ENCODE measurements at regions not wholly inside any gene's neighbourhood (a gene's known extent, or its start where the extent isn't known, plus 50 kb on each side); places are given as distances from the start of the nearest gene placed in this dataset.

DNA sequence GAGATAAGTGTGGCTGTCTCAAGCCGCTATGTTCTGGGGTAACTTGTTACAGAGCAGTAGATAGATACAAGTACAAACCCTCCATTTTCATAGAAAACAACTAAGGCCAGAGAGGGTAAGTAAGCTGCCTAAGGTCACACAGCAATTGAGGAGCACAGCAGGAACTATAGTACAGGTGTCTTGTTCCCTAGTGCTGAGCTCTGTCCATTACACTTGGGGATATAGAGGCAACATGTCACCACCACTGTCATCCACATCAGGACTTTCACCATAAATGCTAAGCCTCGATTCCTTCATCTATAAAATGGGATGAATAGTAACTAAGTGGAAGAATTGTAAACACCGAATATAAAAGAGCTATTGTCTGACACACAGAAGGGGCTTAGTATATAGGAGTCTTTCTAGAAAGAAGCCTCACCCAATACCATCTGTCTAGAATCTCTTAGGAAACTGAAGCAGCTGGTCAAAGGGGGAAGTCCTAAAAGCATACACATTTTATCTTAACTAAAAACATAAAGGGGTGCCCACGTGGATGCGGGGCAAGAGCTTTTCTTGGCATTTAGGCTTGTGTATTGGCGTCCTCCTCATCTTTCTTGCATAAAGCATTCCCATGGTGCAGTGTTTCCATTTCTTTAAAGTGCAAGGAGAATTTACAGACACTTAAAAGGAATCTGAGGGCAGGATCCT, 93.8 kb upstream of the ALX4 start:
- no peaks in the 10 kb centered on the region for H3K4me1 ChIP-seq (ENCODE audit: low read depth)
- DNase-seq, result no peak
- no peak for ATAC-seq
- no peaks in the 10 kb centered on the region for H3K36me3 ChIP-seq (ENCODE audit: low read depth)
- H3K9me3 ChIP-seq, result no peaks in the 10 kb centered on the region
- intact Hi-C loops (cut with DNase I, micrococcal nuclease), result no loop called here
- TF ChIP-seq CTCF (IDR thresholded peaks at IDR 0.05), result no peak
- H3K4me3 ChIP-seq, result no peak overlapping the region

GRCh38 chr11:44404301-44404700, 94.4 kb upstream of the ALX4 start:
- Histone ChIP-seq H3K9me3 (no peaks in the 10 kb centered on the region), H3K36me3 (ENCODE audit: low read depth) (no peaks in the 10 kb centered on the region), H3K4me3 (no peak overlapping the region), H3K4me1 (ENCODE audit: low read depth) (no peaks in the 10 kb centered on the region)
- intact Hi-C loops (cut with DNase I, micrococcal nuclease), result no loop called here
- DNase-seq, result no peak
- no peak for ATAC-seq
- TF ChIP-seq CTCF (IDR thresholded peaks at IDR 0.05), result no peak

- no peak for ATAC-seq
- Histone ChIP-seq H3K9me3 (no peaks in the 10 kb centered on the region), H3K4me3 (no peak overlapping the region), H3K4me1 (ENCODE audit: low read depth) (no peaks in the 10 kb centered on the region), H3K36me3 (ENCODE audit: low read depth) (no peaks in the 10 kb centered on the region)
- intact Hi-C loops (cut with DNase I, micrococcal nuclease), result no loop called here
- TF ChIP-seq CTCF (IDR thresholded peaks at IDR 0.05), result no peak
- DNase-seq, result no peak
Observed at GRCh38 chr11:44404736-44405395, 94.9 kb upstream of the ALX4 start.

DNA sequence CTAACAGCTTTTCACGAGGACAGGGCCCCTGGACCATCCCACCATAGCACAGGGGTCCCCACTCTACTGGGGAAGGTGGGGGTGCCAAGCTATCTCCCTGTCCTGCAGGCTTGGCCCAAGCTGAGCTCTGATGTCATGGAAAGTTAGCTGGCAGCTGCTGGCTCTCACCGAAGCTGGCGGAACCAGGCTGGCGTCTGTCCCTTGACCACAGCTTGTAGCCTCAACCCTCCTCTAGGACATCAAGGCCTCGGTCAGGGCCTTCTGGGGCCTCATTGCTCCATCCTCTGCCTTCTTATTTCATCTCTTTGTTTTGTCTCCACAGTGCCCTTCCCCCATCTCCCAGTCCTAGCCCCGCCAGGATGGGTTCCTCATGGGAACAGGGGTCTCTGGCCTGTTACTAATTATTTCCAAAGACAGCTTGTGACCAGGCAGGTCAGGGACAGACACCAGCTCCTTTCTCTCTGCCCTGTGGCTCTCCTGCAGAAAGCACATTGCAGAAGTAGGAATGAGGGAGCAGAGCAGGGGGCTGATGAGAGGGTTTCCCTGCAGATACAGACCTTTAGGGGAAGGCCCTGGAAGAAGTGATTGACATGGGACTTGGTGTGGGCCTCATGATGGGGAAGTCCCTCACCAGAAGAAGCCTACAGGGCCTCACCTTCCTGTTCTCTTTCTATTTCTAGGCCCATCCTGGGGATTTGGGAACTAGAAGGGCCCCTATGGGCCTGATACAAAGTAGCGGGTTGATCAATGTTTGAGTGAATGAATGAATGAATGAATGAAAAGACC, 97.5 kb upstream of the ALX4 start:
- no peaks in the 10 kb centered on the region for H3K9me3 ChIP-seq
- H3K4me1 ChIP-seq (ENCODE audit: low read depth), result no peaks in the 10 kb centered on the region
- H3K36me3 ChIP-seq (ENCODE audit: low read depth), result no peaks in the 10 kb centered on the region
- ATAC-seq (no peak), DNase-seq (no peak)
- no peak overlapping the region for H3K4me3 ChIP-seq
- intact Hi-C loops (cut with DNase I, micrococcal nuclease), result no loop called here
- TF ChIP-seq CTCF (IDR thresholded peaks at IDR 0.05), result no peak

- Histone ChIP-seq H3K36me3 (ENCODE audit: low read depth) (no peaks in the 10 kb centered on the region), H3K9me3 (no peaks in the 10 kb centered on the region), H3K4me1 (ENCODE audit: low read depth) (no peaks in the 10 kb centered on the region), H3K4me3 (no peak overlapping the region)
- no peak for DNase-seq
- no peak for ATAC-seq
- intact Hi-C loops (cut with DNase I, micrococcal nuclease), result no loop called here
- TF ChIP-seq CTCF (IDR thresholded peaks at IDR 0.05), result no peak
Observed at GRCh38 chr11:44408141-44408540, 98.2 kb upstream of the ALX4 start.

All from mucosa of descending colon (tissue), 3 donors.